HL-60 (cell line): ENCODE measurements at regions not wholly inside any gene's neighbourhood (a gene's known extent, or its start where the extent isn't known, plus 50 kb on each side); places are given as distances from the start of the nearest gene placed in this dataset.

ENCODE experiments used
- GABPA ChIP-seq: IDR thresholded peaks from 2 replicates; pipeline ENCODE4 v1.6.1; 2012; ENCODE audit warnings: low read depth
- TF ChIP-seq, protein P1 (sequence below): IDR thresholded peaks from one replicate; pipeline ENCODE4 v1.5.1; 2011; ENCODE audit warnings: low read length, control low read depth, inconsistent platforms; ENCODE audit not compliant: insufficient read depth

DNA sequence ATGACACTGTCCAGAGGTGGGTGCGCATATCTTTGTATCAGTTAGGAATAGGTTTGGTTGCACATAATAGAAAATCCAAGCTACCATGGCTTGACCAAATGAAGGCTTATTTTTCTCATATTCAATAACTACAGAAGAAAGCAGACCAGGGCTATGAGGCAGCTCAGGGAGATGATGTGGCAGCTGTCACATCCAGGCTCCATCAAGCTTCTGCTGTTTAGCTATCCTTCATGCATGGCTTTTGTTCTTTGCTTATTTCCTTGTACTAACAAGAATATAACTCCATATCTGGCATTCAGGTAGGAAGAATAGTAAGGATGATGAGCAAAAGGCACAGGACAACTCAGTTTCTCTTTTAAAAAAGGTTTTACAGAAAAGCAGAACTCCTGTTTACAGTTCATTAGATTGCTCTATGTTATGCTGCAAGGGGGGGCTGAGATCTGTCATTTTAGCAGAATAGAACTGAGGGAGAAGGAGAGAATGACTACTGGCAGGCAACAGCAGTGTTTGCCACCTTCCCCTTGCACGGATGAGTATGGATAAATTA, 336.1 kb downstream of the MLLT3 start:
- TF ChIP-seq, protein P1, sequence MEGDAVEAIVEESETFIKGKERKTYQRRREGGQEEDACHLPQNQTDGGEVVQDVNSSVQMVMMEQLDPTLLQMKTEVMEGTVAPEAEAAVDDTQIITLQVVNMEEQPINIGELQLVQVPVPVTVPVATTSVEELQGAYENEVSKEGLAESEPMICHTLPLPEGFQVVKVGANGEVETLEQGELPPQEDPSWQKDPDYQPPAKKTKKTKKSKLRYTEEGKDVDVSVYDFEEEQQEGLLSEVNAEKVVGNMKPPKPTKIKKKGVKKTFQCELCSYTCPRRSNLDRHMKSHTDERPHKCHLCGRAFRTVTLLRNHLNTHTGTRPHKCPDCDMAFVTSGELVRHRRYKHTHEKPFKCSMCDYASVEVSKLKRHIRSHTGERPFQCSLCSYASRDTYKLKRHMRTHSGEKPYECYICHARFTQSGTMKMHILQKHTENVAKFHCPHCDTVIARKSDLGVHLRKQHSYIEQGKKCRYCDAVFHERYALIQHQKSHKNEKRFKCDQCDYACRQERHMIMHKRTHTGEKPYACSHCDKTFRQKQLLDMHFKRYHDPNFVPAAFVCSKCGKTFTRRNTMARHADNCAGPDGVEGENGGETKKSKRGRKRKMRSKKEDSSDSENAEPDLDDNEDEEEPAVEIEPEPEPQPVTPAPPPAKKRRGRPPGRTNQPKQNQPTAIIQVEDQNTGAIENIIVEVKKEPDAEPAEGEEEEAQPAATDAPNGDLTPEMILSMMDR, result no peak
- TF ChIP-seq GABPA, result no peak
